Central memory CD8-positive, alpha-beta T cell (primary cell): ENCODE measurements at regions not wholly inside any gene's neighbourhood (a gene's known extent, or its start where the extent isn't known, plus 50 kb on each side); places are given as distances from the start of the nearest gene placed in this dataset.

Experiments used
- ATAC-seq: fragments of 150-1000 bp; cut with Tn5 transposase; replicated peaks from 2 replicates; pipeline ENCODE4 v1.10.0; 2022; ENCODE audit warnings: mild to moderate bottlenecking, moderate FRiP score, moderate number of reproducible peaks; ENCODE audit not compliant: poor library complexity, severe bottlenecking; ENCODE audit errors: extremely low read depth
- DNase-seq, 2 donors: peaks; one replicate each; pipeline ENCODE4 v3.0.0; 2021; ENCODE audit warnings: low spot score in 2 of 2
- H3K27ac Mint-ChIP-seq: one replicate; pipeline ENCODE4 v1.8.0; 2022; ENCODE audit warnings: low read depth, mild to moderate bottlenecking, moderate library complexity, mixed read lengths
- H3K27me3 Mint-ChIP-seq: one replicate; pipeline ENCODE4 v1.8.0; 2022; ENCODE audit warnings: mixed read lengths
- H3K36me3 Mint-ChIP-seq: one replicate; pipeline ENCODE4 v1.8.0; 2022; ENCODE audit warnings: mild to moderate bottlenecking, moderate library complexity, mixed read lengths; ENCODE audit not compliant: insufficient read depth
- H3K4me1 Mint-ChIP-seq: one replicate; pipeline ENCODE4 v1.8.0; 2022; ENCODE audit warnings: mixed read lengths
- H3K4me3 Mint-ChIP-seq: one replicate; pipeline ENCODE4 v1.8.0; 2022; ENCODE audit warnings: mild to moderate bottlenecking, moderate library complexity, mixed read lengths
- H3K9me3 Mint-ChIP-seq: one replicate; pipeline ENCODE4 v1.8.0; 2022; ENCODE audit warnings: mixed read lengths

GRCh38 chr1:244183037-244183436, 132.0 kb downstream of the ZBTB18 start:
- Mint-ChIP-seq H3K27ac (no peak overlapping the region), H3K36me3 (no peaks in the 10 kb centered on the region), H3K27me3 (peaks cover 38% of the 10 kb centered on the region), H3K4me3 (no peak overlapping the region), H3K9me3 (no peaks in the 10 kb centered on the region), H3K4me1 (no peaks in the 10 kb centered on the region)
- ATAC-seq (no peak), DNase-seq (no peak)

- ATAC-seq (no peak), DNase-seq (no peak)
- no peaks in the 10 kb centered on the region for H3K36me3 Mint-ChIP-seq
- H3K27me3 Mint-ChIP-seq, result peaks cover 49% of the 10 kb centered on the region
- no peaks in the 10 kb centered on the region for H3K9me3 Mint-ChIP-seq
- H3K27ac Mint-ChIP-seq, result no peak overlapping the region
- H3K4me3 Mint-ChIP-seq, result no peak overlapping the region
- no peaks in the 10 kb centered on the region for H3K4me1 Mint-ChIP-seq
Observed at GRCh38 chr1:244186372-244186771, 135.3 kb downstream of the ZBTB18 start.

GRCh38 chr1:244187310-244187709, 136.2 kb downstream of the ZBTB18 start:
- Mint-ChIP-seq H3K27ac (no peak overlapping the region), H3K27me3 (peaks cover 49% of the 10 kb centered on the region), H3K36me3 (no peaks in the 10 kb centered on the region), H3K4me3 (no peak overlapping the region), H3K4me1 (no peaks in the 10 kb centered on the region), H3K9me3 (no peaks in the 10 kb centered on the region)
- DNase-seq (no peak), ATAC-seq (no peak)

- Mint-ChIP-seq H3K4me1 (no peaks in the 10 kb centered on the region), H3K9me3 (no peaks in the 10 kb centered on the region), H3K36me3 (no peaks in the 10 kb centered on the region), H3K27ac (no peak overlapping the region), H3K27me3 (peaks cover 60% of the 10 kb centered on the region), H3K4me3 (no peak overlapping the region)
- ATAC-seq (no peak), DNase-seq (no peak)
Observed at GRCh38 chr1:244191581-244191980, 140.5 kb downstream of the ZBTB18 start.

- no peak overlapping the region for H3K27ac Mint-ChIP-seq
- H3K4me3 Mint-ChIP-seq, result no peak overlapping the region
- H3K9me3 Mint-ChIP-seq, result no peaks in the 10 kb centered on the region
- H3K36me3 Mint-ChIP-seq, result no peaks in the 10 kb centered on the region
- ATAC-seq, result no peak
- peaks cover 57% of the 10 kb centered on the region for H3K27me3 Mint-ChIP-seq
- H3K4me1 Mint-ChIP-seq, result no peaks in the 10 kb centered on the region
- DNase-seq, result no peak
Observed at GRCh38 chr1:244192325-244192724, 141.2 kb downstream of the ZBTB18 start.

- DNase-seq (no peak), ATAC-seq (no peak)
- H3K4me1 Mint-ChIP-seq, result no peaks in the 10 kb centered on the region
- H3K4me3 Mint-ChIP-seq, result no peak overlapping the region
- peaks cover 57% of the 10 kb centered on the region for H3K27me3 Mint-ChIP-seq
- H3K36me3 Mint-ChIP-seq, result no peaks in the 10 kb centered on the region
- H3K27ac Mint-ChIP-seq, result no peak overlapping the region
- H3K9me3 Mint-ChIP-seq, result no peaks in the 10 kb centered on the region
Observed at GRCh38 chr1:244196571-244197285, 145.6 kb downstream of the ZBTB18 start.

GRCh38 chr1:244197851-244198375, 146.8 kb downstream of the ZBTB18 start:
- Mint-ChIP-seq H3K27ac (no peak overlapping the region), H3K4me1 (no peaks in the 10 kb centered on the region), H3K27me3 (peaks cover 63% of the 10 kb centered on the region)

GRCh38 chr1:244199902-244200301, 148.8 kb downstream of the ZBTB18 start:
- Mint-ChIP-seq H3K4me1 (no peaks in the 10 kb centered on the region), H3K4me3 (no peak overlapping the region), H3K36me3 (no peaks in the 10 kb centered on the region), H3K9me3 (no peaks in the 10 kb centered on the region), H3K27ac (no peak overlapping the region), H3K27me3 (peaks cover 72% of the 10 kb centered on the region)
- ATAC-seq, result no peak
- no peak for DNase-seq

More at GRCh38 chr1:244197851-244198375, 146.8 kb downstream of the ZBTB18 start:
- H3K36me3 Mint-ChIP-seq, result no peaks in the 10 kb centered on the region
- ATAC-seq (no peak), DNase-seq (no peak)
- no peaks in the 10 kb centered on the region for H3K9me3 Mint-ChIP-seq
- no peak overlapping the region for H3K4me3 Mint-ChIP-seq

GRCh38 chr1:244200596-244200995, 149.5 kb downstream of the ZBTB18 start:
- Mint-ChIP-seq H3K27me3 (peaks cover 72% of the 10 kb centered on the region), H3K4me3 (no peak overlapping the region), H3K27ac (no peak overlapping the region), H3K36me3 (no peaks in the 10 kb centered on the region), H3K4me1 (no peaks in the 10 kb centered on the region), H3K9me3 (no peaks in the 10 kb centered on the region)
- ATAC-seq (no peak), DNase-seq (no peak)

GRCh38 chr1:244201750-244202149, 150.7 kb downstream of the ZBTB18 start:
- no peak overlapping the region for H3K4me3 Mint-ChIP-seq
- no peaks in the 10 kb centered on the region for H3K9me3 Mint-ChIP-seq
- H3K27me3 Mint-ChIP-seq, result peaks cover 70% of the 10 kb centered on the region
- no peaks in the 10 kb centered on the region for H3K36me3 Mint-ChIP-seq
- H3K27ac Mint-ChIP-seq, result no peak overlapping the region
- no peaks in the 10 kb centered on the region for H3K4me1 Mint-ChIP-seq
- DNase-seq (no peak), ATAC-seq (no peak)

GRCh38 chr1:244204004-244204403, 152.9 kb downstream of the ZBTB18 start:
- H3K4me3 Mint-ChIP-seq, result no peak overlapping the region
- no peak for DNase-seq
- H3K4me1 Mint-ChIP-seq, result no peaks in the 10 kb centered on the region
- no peaks in the 10 kb centered on the region for H3K9me3 Mint-ChIP-seq
- H3K27ac Mint-ChIP-seq, result no peak overlapping the region
- H3K36me3 Mint-ChIP-seq, result no peaks in the 10 kb centered on the region
- no peak for ATAC-seq
- peaks cover 56% of the 10 kb centered on the region for H3K27me3 Mint-ChIP-seq

GRCh38 chr1:244205171-244205570, 154.1 kb downstream of the ZBTB18 start:
- no peak overlapping the region for H3K27ac Mint-ChIP-seq
- no peaks in the 10 kb centered on the region for H3K4me1 Mint-ChIP-seq

GRCh38 chr1:244205906-244206305, 154.8 kb downstream of the ZBTB18 start:
- no peaks in the 10 kb centered on the region for H3K9me3 Mint-ChIP-seq
- H3K36me3 Mint-ChIP-seq, result no peaks in the 10 kb centered on the region
- ATAC-seq, result no peak
- DNase-seq, result no peak
- peaks cover 53% of the 10 kb centered on the region for H3K27me3 Mint-ChIP-seq
- H3K27ac Mint-ChIP-seq, result no peak overlapping the region
- H3K4me1 Mint-ChIP-seq, result no peaks in the 10 kb centered on the region
- H3K4me3 Mint-ChIP-seq, result no peak overlapping the region

More at GRCh38 chr1:244205171-244205570, 154.1 kb downstream of the ZBTB18 start:
- Mint-ChIP-seq H3K36me3 (no peaks in the 10 kb centered on the region), H3K4me3 (no peak overlapping the region), H3K9me3 (no peaks in the 10 kb centered on the region), H3K27me3 (peaks cover 53% of the 10 kb centered on the region)
- DNase-seq (no peak), ATAC-seq (no peak)
